Keratinocyte (primary cell): ENCODE measurements at regions not wholly inside any gene's neighbourhood (a gene's known extent, or its start where the extent isn't known, plus 50 kb on each side); places are given as distances from the start of the nearest gene placed in this dataset.

Experiments used
- DNase-seq: peaks from one replicate; pipeline ENCODE4 v3.0.0-alpha.2; 2011; ENCODE audit warnings: low read depth, missing footprints, low spot score
- FAIRE-seq: peaks from 2 replicates; lab custom pipeline; 2011; peaks lifted over from hg19 to GRCh38; lab: Jason Lieb, UNC
- H2AFZ ChIP-seq: 2 replicates; pipeline ENCODE4 v1.6.0; 2012; ENCODE audit warnings: low read length, control low read depth, inconsistent platforms; ENCODE audit not compliant: control insufficient read depth
- H3K27ac ChIP-seq: 2 replicates; pipeline ENCODE4 v1.5.1; 2011; ENCODE audit warnings: low read length; ENCODE audit not compliant: control insufficient read depth, insufficient read depth
- H3K27me3 ChIP-seq: 3 replicates; pipeline ENCODE4 v1.6.0; 2011; ENCODE audit warnings: low read length; ENCODE audit not compliant: control insufficient read depth, insufficient read depth; ENCODE audit errors: extremely low read depth
- H3K36me3 ChIP-seq, 2 experiments: 2 replicates in 1 of 2; 3 replicates in 1 of 2; pipeline ENCODE4 v1.5.1; 2011; ENCODE audit warnings: low read length in 2 of 2, mild to moderate bottlenecking in 1 of 2; ENCODE audit not compliant: control insufficient read depth in 2 of 2, insufficient read depth in 2 of 2; ENCODE audit errors: extremely low read depth in 1 of 2
- H3K4me1 ChIP-seq: 3 replicates; pipeline ENCODE4 v1.5.1; 2011; ENCODE audit warnings: low read length; ENCODE audit not compliant: control insufficient read depth, insufficient read depth; ENCODE audit errors: extremely low read depth
- H3K4me2 ChIP-seq: 3 replicates; pipeline ENCODE4 v1.6.0; 2011; ENCODE audit warnings: low read depth, low read length; ENCODE audit not compliant: control insufficient read depth, insufficient read depth; ENCODE audit errors: extremely low read depth
- H3K4me3 ChIP-seq, 3 experiments: fragments of 200-600 bp in 1 of 3; sonication (generic) in 1 of 3; 2 replicates in 2 of 3; 3 replicates in 1 of 3; pipeline ENCODE4 v1.5.1; 2011 to 2016; ENCODE audit warnings: low read length in 3 of 3, mild to moderate bottlenecking in 3 of 3, control low read depth in 2 of 3, inconsistent platforms in 1 of 3, low read depth in 1 of 3, mixed read lengths in 1 of 3, mixed run types in 1 of 3, moderate library complexity in 1 of 3; ENCODE audit not compliant: control insufficient read depth in 2 of 3, insufficient read depth in 2 of 3; ENCODE audit errors: extremely low read depth in 1 of 3
- H3K79me2 ChIP-seq: 2 replicates; pipeline ENCODE4 v1.6.0; 2012; ENCODE audit warnings: low read length; ENCODE audit not compliant: control insufficient read depth, insufficient read depth
- H3K9ac ChIP-seq: 3 replicates; pipeline ENCODE4 v1.6.0; 2011; ENCODE audit warnings: low read length; ENCODE audit not compliant: control insufficient read depth, insufficient read depth; ENCODE audit errors: extremely low read depth
- H3K9me1 ChIP-seq: 3 replicates; pipeline ENCODE4 v1.6.0; 2011; ENCODE audit warnings: low read length; ENCODE audit not compliant: control insufficient read depth, insufficient read depth; ENCODE audit errors: extremely low read depth
- H3K9me3 ChIP-seq: 2 replicates; pipeline ENCODE4 v1.5.1; 2012; ENCODE audit warnings: low read depth, low read length; ENCODE audit not compliant: control insufficient read depth
- H4K20me1 ChIP-seq: 3 replicates; pipeline ENCODE4 v1.6.0; 2011; ENCODE audit warnings: low read length; ENCODE audit not compliant: control insufficient read depth, insufficient read depth; ENCODE audit errors: extremely low read depth
- EZH2 ChIP-seq: IDR thresholded peaks from one replicate; pipeline ENCODE4 v1.6.1; 2012; ENCODE audit warnings: inconsistent platforms, mild to moderate bottlenecking, low read length, moderate library complexity
- dilution Hi-C: fragments of 300-500 bp; cut with MboI; formaldehyde crosslinking; loops from one replicate; pipeline ENCODE4 v1.7.0; 2020; ENCODE audit warnings: low sequenced_read_pairs; ENCODE audit not compliant: extremely low pct_ligation_motif_present
- TF ChIP-seq, protein P1 (sequence below), 3 experiments: IDR thresholded peaks in 1 of 3; conservative IDR thresholded peaks in 1 of 3; optimal IDR thresholded peaks in 1 of 3; 2 replicates in 2 of 3; 3 replicates in 1 of 3; pipeline versions ENCODE3 to v1.5.1; 2011; ENCODE audit warnings: low read length in 3 of 3, mild to moderate bottlenecking in 3 of 3, moderate library complexity in 2 of 3, control low read depth in 1 of 3, inconsistent platforms in 1 of 3; ENCODE audit not compliant: insufficient read depth in 2 of 3; ENCODE audit errors: extremely low read depth in 1 of 3

DNA sequence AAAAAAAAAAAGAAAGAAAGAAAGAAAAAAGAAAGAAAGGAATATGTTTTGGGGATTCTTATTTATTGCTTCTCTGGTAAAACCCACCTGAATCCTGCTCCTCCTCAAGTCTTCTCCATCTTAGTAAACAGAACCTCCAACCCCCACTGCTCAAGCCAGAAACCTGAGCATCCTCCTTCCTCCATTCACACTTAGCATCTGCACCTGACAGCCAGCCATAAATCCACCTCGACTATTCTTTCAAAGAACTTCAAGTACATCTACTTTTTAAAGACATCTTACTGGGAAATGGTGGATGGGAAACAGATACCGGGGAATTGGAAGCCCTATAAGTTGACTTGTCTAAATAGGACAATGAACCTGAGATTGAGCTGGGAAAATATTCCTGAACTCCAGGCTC, 519.9 kb upstream of the DPP6 start:
- no peaks in the 10 kb centered on the region for H3K27me3 ChIP-seq

DNA sequence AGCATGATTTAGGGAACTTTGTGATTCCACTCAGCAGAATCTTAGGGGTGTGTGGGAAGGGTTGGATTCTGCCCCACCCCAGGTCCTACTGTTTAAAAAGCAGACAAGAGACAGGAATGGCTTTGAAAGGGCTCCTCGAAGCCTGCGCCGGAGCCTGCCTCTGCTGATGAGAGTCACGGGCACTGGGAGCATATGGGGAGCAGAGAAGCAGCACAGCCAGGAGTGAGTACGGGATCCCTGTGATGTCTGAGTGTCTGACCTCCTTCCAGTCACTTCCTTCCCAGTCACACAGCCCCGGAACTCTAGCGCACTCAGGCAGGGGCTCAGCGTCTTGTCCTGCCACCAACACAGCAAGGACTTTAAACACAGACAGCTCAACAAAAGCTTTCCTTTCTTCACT, 514.9 kb upstream of the DPP6 start:
- Histone ChIP-seq H3K4me1 (no peaks in the 10 kb centered on the region), H4K20me1 (no peaks in the 10 kb centered on the region), H3K4me2 (no peak overlapping the region), H3K9ac (no peak overlapping the region), H3K9me3 (no peaks in the 10 kb centered on the region), H3K27ac (no peak overlapping the region), H2AFZ (no peak overlapping the region), H3K79me2 (no peaks in the 10 kb centered on the region), H3K27me3 (no peaks in the 10 kb centered on the region), H3K36me3 (no peaks in the 10 kb centered on the region), H3K4me3 (no peak overlapping the region), H3K9me1 (no peaks in the 10 kb centered on the region)
- no peak for DNase-seq
- dilution Hi-C loops, result no loop called here
- TF ChIP-seq, protein P1, sequence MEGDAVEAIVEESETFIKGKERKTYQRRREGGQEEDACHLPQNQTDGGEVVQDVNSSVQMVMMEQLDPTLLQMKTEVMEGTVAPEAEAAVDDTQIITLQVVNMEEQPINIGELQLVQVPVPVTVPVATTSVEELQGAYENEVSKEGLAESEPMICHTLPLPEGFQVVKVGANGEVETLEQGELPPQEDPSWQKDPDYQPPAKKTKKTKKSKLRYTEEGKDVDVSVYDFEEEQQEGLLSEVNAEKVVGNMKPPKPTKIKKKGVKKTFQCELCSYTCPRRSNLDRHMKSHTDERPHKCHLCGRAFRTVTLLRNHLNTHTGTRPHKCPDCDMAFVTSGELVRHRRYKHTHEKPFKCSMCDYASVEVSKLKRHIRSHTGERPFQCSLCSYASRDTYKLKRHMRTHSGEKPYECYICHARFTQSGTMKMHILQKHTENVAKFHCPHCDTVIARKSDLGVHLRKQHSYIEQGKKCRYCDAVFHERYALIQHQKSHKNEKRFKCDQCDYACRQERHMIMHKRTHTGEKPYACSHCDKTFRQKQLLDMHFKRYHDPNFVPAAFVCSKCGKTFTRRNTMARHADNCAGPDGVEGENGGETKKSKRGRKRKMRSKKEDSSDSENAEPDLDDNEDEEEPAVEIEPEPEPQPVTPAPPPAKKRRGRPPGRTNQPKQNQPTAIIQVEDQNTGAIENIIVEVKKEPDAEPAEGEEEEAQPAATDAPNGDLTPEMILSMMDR (optimal IDR thresholded peaks at IDR 0.05 in 1 of 3, IDR thresholded peaks at IDR 0.05 in 1 of 3, conservative IDR thresholded peaks at IDR 0.05 in 1 of 3; ENCODE audit: extremely low read depth in 1 of 3, insufficient read depth in 2 of 3, low read length in 3 of 3), result no peak
- no peak for TF ChIP-seq EZH2
- no peak for FAIRE-seq

More for the DNA sequence above, 519.9 kb upstream of the DPP6 start:
- H4K20me1 ChIP-seq, result no peaks in the 10 kb centered on the region
- no peak for FAIRE-seq
- dilution Hi-C loops, result no loop called here
- TF ChIP-seq, protein P1 (optimal IDR thresholded peaks at IDR 0.05 in 1 of 3, IDR thresholded peaks at IDR 0.05 in 1 of 3, conservative IDR thresholded peaks at IDR 0.05 in 1 of 3; ENCODE audit: extremely low read depth in 1 of 3, insufficient read depth in 2 of 3, low read length in 3 of 3), result no peak
- TF ChIP-seq EZH2, result no peak
- no peak for DNase-seq
- no peaks in the 10 kb centered on the region for H3K9me1 ChIP-seq
- no peaks in the 10 kb centered on the region for H3K9me3 ChIP-seq
- no peak overlapping the region for H3K9ac ChIP-seq
- no peak overlapping the region for H3K4me2 ChIP-seq
- no peak overlapping the region for H3K27ac ChIP-seq
- no peaks in the 10 kb centered on the region for H3K4me1 ChIP-seq
- no peak overlapping the region for H2AFZ ChIP-seq
- H3K36me3 ChIP-seq, result no peaks in the 10 kb centered on the region
- H3K4me3 ChIP-seq, result no peak overlapping the region
- no peaks in the 10 kb centered on the region for H3K79me2 ChIP-seq
